Umbilical cord (tissue), 1 donor: ENCODE measurements at regions not wholly inside any gene's neighbourhood (a gene's known extent, or its start where the extent isn't known, plus 50 kb on each side); places are given as distances from the start of the nearest gene placed in this dataset.

Experiments
- DNase-seq: peaks from one replicate; pipeline ENCODE4 v3.0.0-alpha.2; 2015; ENCODE audit warnings: low spot score

DNA sequence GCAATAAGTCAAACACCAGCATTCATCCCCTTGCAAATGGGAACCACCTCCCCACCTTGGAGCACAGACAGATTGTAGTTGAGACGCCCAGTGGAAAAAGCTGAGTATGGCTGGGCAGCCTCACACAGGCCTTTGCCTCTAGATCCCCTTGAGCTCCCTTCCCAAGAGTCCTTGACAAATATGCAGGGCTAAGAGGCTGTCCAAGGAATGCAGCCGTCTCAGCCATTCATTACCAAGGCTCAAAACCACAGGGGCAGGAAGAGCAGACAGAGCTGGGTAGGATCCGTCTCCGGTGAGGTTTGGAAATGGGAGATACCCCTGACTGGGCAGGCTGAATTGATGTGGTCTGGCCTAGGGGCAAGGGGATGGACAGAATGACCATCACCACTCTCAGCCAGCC, 557.1 kb downstream of the TNS1 start:
- peak; percentile 57 for DNase-seq

DNA sequence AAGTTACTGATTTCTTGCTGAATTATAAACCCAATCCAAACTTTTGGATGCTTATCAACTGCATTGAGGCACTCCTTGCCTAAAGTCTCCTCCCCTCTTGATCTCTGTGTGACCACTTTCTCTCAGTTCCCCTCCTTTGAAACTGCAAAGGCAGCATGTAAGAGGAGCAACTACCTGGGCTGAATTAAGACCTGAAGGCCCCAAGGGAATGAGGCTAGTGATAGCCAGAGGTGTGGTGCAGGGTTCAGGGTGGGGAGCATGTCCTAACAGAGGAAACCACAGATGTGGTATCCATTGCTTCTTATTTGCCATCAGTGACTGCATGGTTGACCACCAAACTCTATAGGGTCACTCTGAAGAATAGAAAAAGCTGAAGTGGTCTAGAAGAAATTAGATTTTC, 557.9 kb downstream of the TNS1 start:
- no peak for DNase-seq

GRCh38 chr2:217444509-217444908, 558.3 kb downstream of the TNS1 start:
- DNase-seq = no peak

GRCh38 chr2:217443601-217444000, 559.2 kb downstream of the TNS1 start:
- no peak for DNase-seq

GRCh38 chr2:217440000-217440399, 562.8 kb downstream of the TNS1 start:
- no peak for DNase-seq

DNA sequence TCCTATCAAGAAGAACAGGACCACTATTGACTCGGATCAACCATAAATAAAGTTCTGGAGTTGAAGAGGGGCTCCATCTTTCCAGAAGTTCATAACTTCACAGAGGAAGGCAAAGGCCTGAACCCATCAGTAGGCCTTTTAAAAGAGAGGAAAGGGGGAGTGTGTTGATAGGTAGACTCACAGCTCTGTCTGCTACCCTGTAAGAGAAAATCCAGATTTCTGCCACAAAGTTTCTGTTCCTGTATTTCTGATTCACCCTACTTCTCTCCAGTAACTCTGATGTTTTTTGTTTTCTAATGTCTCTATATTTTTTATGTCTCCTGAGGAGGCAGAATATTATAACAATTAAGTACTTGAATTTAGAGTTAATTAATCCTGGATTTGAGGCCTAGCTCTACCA, 564.0 kb downstream of the TNS1 start:
- no peak for DNase-seq

DNA sequence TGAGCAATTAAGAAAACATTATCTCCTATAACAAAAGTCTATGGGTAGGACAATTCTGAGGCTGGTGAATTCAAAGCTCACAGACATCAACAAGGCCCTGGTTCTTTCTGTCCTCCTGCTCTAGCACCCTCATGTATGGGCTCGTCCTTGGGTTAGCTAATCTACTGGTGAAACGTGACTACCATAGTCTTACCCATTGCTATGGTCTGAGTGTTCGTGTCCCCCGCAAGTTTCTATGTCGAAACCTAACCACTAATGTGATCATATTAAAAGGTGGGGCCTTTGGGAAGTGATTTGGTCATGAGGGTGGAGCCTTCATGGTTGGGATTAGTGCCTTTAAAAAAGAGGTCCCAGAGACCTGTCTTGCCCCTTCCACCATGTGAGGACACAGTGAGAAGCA, 564.7 kb downstream of the TNS1 start:
- DNase-seq = no peak

DNA sequence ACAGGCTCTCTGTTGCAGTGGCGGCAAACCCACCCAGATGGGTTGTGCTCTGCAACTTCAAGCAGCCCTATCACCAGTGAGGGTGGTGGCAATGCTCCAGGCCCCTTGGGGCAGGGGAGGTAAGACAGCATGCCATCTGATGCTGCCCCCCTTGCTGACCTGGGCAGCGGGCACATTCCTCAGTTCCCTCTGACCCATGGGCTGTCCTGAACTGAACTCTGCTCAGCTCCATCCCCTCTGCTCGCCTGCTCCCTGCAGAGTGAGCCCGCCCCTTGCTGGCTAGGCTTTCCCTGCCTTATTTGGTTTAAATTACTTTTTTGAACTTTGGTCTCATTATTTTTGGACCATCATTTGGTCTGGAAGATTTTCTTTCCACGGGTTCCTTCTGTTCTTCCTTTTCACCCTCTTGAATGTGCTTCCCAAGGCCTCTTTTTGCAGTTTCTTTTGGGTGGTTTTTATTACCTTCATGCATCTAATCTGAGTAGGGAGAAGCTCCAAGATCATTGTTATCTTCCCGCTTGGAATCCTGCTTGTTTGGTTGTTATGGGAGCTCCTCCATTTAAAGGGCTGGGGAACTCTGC, 565.4 kb downstream of the TNS1 start:
- DNase-seq = peak; percentile 46

DNA sequence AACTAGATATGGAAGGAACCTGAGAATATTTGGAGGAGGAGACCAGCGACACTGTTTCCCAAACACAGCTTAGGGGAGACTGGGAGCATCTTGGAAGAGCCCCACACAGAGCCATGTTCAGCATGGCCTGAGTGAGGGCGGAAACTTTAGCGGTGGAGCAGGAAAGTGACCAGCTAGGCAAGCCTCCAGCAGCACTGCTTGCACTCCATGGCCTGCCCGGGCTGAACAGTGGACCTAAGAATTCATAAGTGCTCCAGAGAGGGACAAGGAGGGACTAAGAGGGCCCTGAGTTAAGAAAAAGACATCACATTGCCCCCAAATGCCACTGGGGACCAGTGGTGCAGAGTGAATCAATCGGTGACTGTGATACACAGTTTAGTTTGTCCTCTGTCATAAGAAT, 566.4 kb downstream of the TNS1 start:
- no peak for DNase-seq

- peak; percentile 100 for DNase-seq
Measured at GRCh38 chr2:217434180-217434975, 568.4 kb downstream of the TNS1 start.

- DNase-seq = peak; percentile 84
Measured at GRCh38 chr2:217433522-217433921, 569.3 kb downstream of the TNS1 start.

- no peak for DNase-seq
Measured at GRCh38 chr2:217431577-217432269, 571.1 kb downstream of the TNS1 start.

GRCh38 chr2:217430916-217431576, 571.2 kb upstream of the TNP1 start:
- DNase-seq = no peak

GRCh38 chr2:217429981-217430500, 570.2 kb upstream of the TNP1 start:
- no peak for DNase-seq

DNA sequence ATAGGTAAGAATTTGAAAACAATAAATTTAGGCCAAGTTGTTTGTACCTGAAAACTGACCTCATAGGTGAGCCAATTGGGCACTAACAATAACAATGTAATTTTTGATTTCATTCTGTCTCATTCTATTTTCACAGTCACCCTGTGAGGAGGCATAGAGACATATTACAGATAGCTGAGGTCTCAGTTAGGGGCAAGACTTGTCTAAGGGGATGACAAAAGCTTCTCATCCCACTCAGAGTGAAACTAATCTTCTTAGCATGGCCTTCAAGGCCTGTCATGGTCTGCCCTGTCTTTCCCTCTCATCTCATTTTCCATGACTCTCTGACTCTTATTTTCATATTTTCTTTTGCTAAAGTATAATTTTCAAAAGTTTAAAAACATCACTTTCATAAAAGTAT, 562.0 kb upstream of the TNP1 start:
- DNase-seq = no peak

- peak; percentile 87 for DNase-seq
Measured at GRCh38 chr2:217420854-217421253, 561.0 kb upstream of the TNP1 start.

DNA sequence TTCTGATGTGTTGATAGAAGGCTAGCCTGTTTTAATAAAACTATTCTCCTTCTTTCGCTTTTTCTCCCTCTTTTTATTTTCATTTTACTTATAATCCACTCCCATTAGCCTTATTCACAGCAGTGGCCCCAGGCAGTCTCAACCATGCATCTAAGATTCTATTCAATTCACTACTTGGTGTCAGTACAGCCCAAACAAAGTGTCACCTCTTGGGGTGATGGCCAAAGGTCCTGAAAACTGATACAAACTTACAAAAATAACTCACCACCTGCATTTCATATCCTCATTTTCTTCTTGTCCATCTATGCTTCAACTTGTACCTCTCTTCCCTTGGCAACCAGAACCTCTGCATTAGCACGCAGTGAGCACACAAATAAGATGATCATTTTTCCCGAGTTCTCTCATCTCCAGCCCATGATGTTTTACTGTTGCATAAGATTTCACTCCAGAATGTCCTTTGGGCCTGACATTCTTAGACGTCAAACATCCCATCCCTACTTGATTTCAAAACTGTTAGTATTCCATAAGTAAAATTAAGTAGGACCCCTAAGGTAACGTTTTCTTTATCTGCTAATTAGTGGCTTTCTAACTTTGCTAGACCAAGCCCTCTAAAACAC, 559.3 kb upstream of the TNP1 start:
- no peak for DNase-seq

- no peak for DNase-seq
Measured at GRCh38 chr2:217418544-217418943, 558.7 kb upstream of the TNP1 start.

- DNase-seq = no peak
Measured at GRCh38 chr2:217418090-217418489, 558.2 kb upstream of the TNP1 start.

GRCh38 chr2:217417536-217417935, 557.7 kb upstream of the TNP1 start:
- no peak for DNase-seq

- DNase-seq = no peak
Measured at GRCh38 chr2:217415316-217415715, 555.5 kb upstream of the TNP1 start.

- DNase-seq = no peak
Measured at GRCh38 chr2:217414429-217414828, 554.6 kb upstream of the TNP1 start.
